ENCODE measurements at regions not wholly inside any gene's neighbourhood (a gene's known extent, or its start where the extent isn't known, plus 50 kb on each side); places are given as distances from the start of the nearest gene placed in this dataset.

GRCh38 chr1:221902961-221903360 lies 161.1 kb upstream of the DUSP10 start:
- DNase-seq, result no peak

GRCh38 chr1:221900678-221901077 lies 158.8 kb upstream of the DUSP10 start:
- no peak for DNase-seq

GRCh38 chr1:221897321-221897721 lies 155.4 kb upstream of the DUSP10 start:
- no peak for DNase-seq

- no peak for DNase-seq
Observed at GRCh38 chr1:221892301-221892830, 150.5 kb upstream of the DUSP10 start.

- no peak for DNase-seq
Observed at GRCh38 chr1:221891708-221892107, 149.8 kb upstream of the DUSP10 start.

- DNase-seq, result no peak
Observed at GRCh38 chr1:221888801-221889200, 146.9 kb upstream of the DUSP10 start.

GRCh38 chr1:221888218-221888617 lies 146.3 kb upstream of the DUSP10 start:
- DNase-seq, result no peak

GRCh38 chr1:221887758-221888157 lies 145.9 kb upstream of the DUSP10 start:
- no peak for DNase-seq

GRCh38 chr1:221887415-221887746 lies 145.5 kb upstream of the DUSP10 start:
- DNase-seq, result no peak

GRCh38 chr1:221886743-221887414 lies 145.0 kb upstream of the DUSP10 start:
- DNase-seq, result no peak

GRCh38 chr1:221886311-221886710 lies 144.4 kb upstream of the DUSP10 start:
- no peak for DNase-seq

- DNase-seq, result no peak
Observed at GRCh38 chr1:221884821-221885220, 142.9 kb upstream of the DUSP10 start.

GRCh38 chr1:221881805-221882581 lies 140.1 kb upstream of the DUSP10 start:
- no peak for DNase-seq

- no peak for DNase-seq
Observed at GRCh38 chr1:221880182-221880581, 138.3 kb upstream of the DUSP10 start.

- no peak for DNase-seq
Observed at GRCh38 chr1:221878134-221878533, 136.2 kb upstream of the DUSP10 start.

- DNase-seq, result no peak
Observed at GRCh38 chr1:221877311-221877710, 135.4 kb upstream of the DUSP10 start.

- no peak for DNase-seq
Observed at GRCh38 chr1:221875004-221875330, 133.1 kb upstream of the DUSP10 start.

GRCh38 chr1:221874285-221875003 lies 132.6 kb upstream of the DUSP10 start:
- no peak for DNase-seq

GRCh38 chr1:221873673-221874072 lies 131.8 kb upstream of the DUSP10 start:
- no peak for DNase-seq

GRCh38 chr1:221871056-221871455 lies 129.2 kb upstream of the DUSP10 start:
- no peak for DNase-seq

- no peak for DNase-seq
Observed at GRCh38 chr1:221869779-221870178, 127.9 kb upstream of the DUSP10 start.

- no peak for DNase-seq
Observed at GRCh38 chr1:221868593-221869303, 126.9 kb upstream of the DUSP10 start.

- DNase-seq, result no peak
Observed at GRCh38 chr1:221867003-221867402, 125.1 kb upstream of the DUSP10 start.

Data from activated CD4-positive, alpha-beta T cell treated with anti-CD3 and anti-CD28 coated beads for 1 hour (primary cell).